Glomerular endothelial cell (primary cell): ENCODE measurements at regions not wholly inside any gene's neighbourhood (a gene's known extent, or its start where the extent isn't known, plus 50 kb on each side); places are given as distances from the start of the nearest gene placed in this dataset.
"Not testable (repeated sequence)": the region's sequence is repeated elsewhere in the genome, so short reads cannot be mapped to it uniquely, and the experiment has no call there.

Source experiments
- DNase-seq: peaks from one replicate; pipeline ENCODE4 v3.0.0-alpha.2; 2011; ENCODE audit warnings: low read depth, low spot score; ENCODE audit errors: extremely low read depth

- no peak for DNase-seq
Observed at GRCh38 chr2:220373878-220374277, 746.4 kb downstream of the SLC4A3 start.

GRCh38 chr2:220374282-220374681 lies 746.9 kb downstream of the SLC4A3 start:
- no peak for DNase-seq

GRCh38 chr2:220377482-220378155 lies 750.2 kb downstream of the SLC4A3 start:
- no peak for DNase-seq

GRCh38 chr2:220387758-220388157 lies 760.3 kb downstream of the SLC4A3 start:
- DNase-seq = not testable (repeated sequence)

GRCh38 chr2:220393711-220394110 lies 766.3 kb downstream of the SLC4A3 start:
- no peak for DNase-seq

DNA sequence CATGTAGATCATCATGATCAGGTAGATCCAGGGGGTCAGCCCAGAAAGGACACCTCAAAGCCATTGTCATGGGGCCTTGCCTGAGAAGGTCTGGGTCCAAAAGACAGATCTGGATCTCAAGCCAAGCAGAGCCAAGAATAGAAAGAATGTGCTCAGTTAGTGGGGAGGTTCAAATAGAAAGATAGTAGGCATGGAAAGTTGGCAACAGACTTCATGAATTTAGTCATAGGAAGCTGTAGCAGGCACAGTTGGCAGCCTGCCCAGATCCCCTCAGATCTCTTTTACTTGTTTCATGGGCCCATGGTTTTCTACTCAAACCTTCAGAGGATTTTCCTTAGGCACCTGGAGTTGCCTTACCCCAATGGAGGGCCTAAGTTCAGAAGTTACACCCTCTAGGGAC lies 767.0 kb downstream of the SLC4A3 start:
- no peak for DNase-seq

DNA sequence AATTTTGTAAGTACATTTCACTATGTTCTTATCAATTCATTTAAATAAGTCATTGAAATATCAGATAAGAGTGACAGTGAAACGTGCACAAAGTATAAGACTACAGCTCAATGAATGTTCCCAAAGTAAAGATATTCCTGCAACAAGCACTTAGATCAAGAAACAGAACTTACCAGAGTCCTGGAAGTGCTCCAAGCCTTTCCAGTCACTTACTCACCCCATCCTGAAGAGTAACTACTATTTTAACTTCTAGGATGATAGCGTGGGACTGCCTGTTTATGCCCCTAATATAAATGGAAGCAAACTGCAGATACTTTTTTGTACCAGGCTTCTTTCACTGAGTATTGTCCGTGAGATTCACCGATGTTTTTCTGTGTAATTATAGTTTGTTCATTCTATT lies 768.9 kb downstream of the SLC4A3 start:
- no peak for DNase-seq

GRCh38 chr2:220410296-220410695 lies 782.9 kb downstream of the SLC4A3 start:
- DNase-seq = no peak

DNA sequence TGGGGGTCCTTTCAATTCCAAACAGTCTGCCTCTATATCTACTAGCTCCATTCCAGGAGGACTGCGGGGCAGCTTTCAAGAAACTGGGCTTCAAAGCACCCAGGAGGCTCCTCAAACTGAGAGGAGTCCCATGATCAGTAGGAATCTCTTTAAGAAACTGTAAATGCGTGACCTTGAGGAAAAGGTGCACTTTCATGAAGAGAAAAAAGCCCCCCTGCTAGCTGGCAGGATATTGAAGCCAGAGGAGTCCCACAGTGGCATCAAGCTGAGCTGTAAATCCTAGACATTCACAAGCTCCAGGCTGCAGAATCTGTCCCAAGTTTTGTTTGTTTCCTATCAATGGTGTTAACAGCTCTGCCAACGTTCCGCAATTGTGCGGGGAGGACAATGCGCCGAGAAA lies 790.1 kb downstream of the SLC4A3 start:
- DNase-seq = no peak

DNA sequence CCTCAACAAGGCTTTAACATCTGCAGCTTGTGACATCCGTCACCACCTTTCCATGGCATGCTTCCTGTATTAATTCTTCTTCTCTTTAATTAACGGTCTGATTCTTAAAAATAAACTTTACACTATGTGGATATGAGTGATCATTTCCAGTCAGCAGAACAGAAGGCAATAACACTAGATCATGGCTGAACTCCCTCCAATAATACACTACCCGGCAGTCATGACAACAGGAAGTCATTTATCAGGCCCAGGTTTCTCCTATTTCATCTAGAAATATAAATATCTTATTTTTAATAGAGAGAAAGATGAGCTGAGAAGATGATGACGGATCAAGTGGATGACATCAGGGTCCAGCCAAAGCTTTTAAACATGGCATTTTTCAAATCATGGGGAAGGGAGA lies 792.2 kb downstream of the SLC4A3 start:
- no peak for DNase-seq

- no peak for DNase-seq
Observed at GRCh38 chr2:220420820-220421219, 793.4 kb downstream of the SLC4A3 start.

DNA sequence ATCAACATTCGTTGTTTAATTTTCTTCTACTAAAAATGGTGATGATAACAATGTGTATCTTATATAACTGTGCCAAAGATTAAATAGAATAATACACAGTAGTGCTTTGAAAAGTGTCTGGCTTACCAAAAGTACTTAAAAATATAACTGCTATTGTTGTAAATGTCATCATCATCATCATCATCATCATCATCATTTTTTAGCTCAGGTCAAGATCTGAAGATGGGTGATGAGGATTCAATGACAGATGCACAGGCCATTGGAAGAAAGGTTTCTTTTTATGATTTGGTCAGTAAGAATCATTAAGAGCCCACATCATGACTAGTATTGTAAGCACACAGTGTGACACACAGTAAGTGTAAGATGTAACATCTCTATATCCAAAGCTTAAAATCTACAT lies 795.2 kb downstream of the SLC4A3 start:
- DNase-seq = no peak

DNA sequence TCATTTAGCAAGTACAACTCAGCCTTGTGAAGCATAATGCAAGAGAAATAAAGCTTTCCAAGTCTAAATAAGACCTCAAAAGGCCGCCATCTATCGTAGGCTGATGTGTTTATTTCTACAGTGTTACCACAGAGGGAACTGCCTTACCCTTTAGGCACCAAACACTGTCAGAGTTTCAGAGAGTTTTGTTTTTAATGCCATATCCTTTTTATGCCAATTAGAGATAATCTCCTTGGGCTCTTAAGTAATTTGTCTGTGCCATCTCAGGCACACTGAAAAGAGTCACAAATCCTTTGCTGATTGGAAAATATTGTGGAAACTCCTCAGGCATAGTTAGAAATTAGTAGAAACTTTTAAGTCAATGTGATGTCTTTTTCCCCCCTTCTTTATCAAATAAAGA lies 797.1 kb downstream of the SLC4A3 start:
- DNase-seq = no peak

DNA sequence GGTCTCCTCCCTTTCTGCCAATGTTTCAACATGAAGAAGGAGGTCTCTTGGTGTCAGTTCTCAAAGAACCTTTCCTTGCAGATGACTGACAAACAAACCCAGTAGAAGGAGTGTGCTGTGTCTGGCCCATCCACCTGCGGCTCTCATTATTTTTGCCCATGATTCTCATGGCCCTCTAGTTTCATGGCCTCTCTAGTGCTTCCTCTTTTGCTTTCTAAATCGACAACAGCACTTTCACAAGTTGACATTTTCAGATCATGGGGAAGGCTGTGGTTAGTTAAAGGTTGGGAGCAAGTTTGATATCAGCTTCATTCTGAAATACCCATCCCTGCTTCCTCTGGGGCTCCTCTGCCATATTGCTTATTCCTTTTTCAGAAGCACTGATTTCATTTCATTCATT lies 805.2 kb downstream of the SLC4A3 start:
- no peak for DNase-seq

DNA sequence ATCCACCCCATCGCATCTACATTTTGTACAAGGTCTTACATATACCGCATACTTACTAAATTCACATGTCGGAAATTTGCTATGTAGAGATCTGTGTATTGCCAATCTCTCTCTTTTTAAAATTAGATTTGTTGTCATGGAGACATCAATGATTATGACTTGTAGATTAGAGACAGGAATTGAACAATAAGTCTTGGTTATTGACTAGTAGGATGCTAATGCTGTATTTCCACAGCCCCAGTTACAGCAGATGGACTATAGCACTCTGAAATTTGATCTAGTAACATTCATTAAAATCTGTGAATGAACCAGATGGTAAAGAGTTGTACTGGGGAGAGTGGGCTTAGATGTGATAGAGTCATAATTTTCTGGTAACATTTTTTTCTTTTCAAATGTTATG lies 805.7 kb downstream of the SLC4A3 start:
- DNase-seq = no peak

DNA sequence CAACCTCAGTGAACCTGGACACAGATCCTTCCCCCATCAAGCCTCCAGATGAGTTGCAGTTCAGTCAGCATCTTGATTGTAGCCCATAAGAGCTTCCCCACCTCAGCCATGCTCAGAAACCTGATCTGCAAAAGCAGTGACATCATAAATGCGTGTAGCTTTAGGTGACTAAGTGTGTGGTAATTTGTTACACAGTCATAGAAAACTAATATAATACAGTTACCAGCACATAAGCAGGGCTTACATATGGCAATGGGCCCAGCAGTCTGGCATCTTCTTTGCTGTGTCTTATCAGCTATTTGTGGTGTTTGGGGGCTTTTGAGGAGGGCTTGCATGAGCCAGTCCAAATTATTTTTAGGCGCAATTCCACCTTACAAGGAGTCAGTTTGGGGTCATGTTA lies 807.0 kb downstream of the SLC4A3 start:
- no peak for DNase-seq

- no peak for DNase-seq
Observed at GRCh38 chr2:220437938-220438337, 810.5 kb downstream of the SLC4A3 start.

DNA sequence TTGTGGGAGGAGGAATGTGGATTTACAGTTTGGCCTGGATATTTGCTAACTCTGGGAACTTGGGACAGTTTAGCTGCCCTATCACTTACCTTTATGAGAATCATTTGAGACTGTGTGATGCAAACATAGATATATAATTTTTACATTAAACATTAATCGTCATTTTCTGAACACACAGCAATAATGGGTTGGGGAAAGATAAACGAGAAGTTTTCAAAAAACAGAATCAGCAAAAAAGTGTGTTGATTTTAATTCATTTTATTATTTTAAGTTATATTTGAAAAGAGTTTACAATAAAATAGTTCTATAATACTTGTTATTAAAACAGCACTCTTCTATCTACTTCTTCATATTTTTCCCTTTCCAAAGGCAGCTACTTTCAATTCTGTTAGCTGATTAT lies 813.3 kb downstream of the SLC4A3 start:
- DNase-seq = no peak

- no peak for DNase-seq
Observed at GRCh38 chr2:220441404-220441803, 814.0 kb downstream of the SLC4A3 start.

DNA sequence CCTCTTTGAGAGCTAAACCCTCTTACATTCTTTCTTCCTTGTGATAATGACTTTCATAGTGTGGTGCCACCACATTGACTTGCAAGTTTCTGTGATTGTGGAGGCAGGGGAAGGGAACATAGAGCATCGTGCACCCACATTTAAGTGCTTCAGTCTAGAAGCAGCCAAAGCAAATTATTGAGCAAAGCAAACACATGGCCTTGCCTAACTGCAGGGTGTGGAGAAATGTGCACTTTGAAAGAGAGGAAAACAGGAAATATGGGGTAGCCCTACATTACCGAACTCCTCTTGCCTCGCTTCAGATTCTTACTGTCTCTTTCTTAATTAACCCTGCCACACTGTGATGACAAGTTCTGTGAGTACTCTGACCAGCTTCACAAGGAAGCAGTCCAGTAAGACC lies 814.6 kb downstream of the SLC4A3 start:
- DNase-seq = no peak

- DNase-seq = no peak
Observed at GRCh38 chr2:220445429-220446105, 818.1 kb downstream of the SLC4A3 start.

- no peak for DNase-seq
Observed at GRCh38 chr2:220446106-220446712, 818.8 kb downstream of the SLC4A3 start.
